ENCODE measurements at regions not wholly inside any gene's neighbourhood (a gene's known extent, or its start where the extent isn't known, plus 50 kb on each side); places are given as distances from the start of the nearest gene placed in this dataset.

DNA sequence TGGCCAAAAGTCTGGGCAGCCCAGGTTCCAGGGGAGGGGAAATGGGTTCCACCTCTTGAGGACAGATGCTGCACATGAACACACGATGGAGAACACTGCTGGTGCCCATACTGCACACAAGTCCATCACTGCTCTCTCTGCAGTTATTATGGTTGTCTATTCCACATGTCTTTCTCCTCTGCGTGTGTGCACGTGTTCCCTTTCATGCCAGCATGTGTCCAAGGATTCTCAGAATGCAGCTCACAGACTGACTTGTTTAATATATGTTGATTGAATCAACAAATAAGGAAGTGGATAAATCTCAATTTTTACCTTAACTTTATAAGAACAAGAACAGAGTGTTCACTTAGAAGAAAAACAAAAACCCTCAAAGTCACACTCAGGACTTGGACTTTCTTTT is 158.9 kb downstream of the FNDC1 start:
- DNase-seq: no peak

DNA sequence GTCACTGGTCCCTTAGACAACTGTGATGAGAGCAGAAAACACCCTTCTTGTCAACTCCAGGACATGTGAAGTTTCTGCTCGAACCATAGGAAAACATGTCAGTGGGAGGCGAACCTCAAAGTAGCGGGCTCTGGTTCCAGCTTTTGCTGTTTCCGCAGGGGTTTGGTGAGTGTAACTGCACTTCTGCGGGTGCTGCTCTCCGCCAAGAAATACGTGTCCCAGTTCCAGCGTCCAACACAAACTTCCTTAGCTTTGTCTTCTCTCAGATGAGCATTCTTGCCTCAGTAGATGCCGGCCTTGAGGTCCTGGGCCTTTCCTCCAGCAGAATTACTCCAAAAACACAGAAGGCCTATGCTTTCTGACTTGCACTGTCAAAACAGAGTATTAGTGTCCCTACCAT is 156.3 kb downstream of the FNDC1 start:
- DNase-seq: no peak

DNA sequence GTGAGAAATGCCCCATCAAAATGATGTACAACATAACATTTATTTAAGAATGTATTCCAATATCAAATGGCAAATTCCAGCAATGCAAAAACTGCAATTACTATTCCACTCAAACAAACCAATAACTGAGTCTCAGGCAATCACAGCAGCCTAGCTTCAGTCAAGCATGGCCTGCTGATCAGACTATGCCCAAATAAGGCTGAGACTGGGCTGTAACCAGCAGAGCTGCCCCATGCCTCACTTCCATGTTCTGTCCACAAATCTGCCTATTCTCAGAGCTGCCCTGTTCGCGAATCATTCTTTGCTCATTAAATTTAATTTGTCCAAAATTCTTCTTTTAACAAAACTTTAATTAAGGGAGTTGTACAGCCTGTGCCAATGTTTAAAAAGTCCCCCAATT is 155.4 kb downstream of the FNDC1 start:
- no peak for DNase-seq

All from dermis blood vessel endothelial cell (primary cell).